ENCODE measurements at regions not wholly inside any gene's neighbourhood (a gene's known extent, or its start where the extent isn't known, plus 50 kb on each side); places are given as distances from the start of the nearest gene placed in this dataset.
"Not testable (repeated sequence)": the region's sequence is repeated elsewhere in the genome, so short reads cannot be mapped to it uniquely, and the experiment has no call there.

DNA sequence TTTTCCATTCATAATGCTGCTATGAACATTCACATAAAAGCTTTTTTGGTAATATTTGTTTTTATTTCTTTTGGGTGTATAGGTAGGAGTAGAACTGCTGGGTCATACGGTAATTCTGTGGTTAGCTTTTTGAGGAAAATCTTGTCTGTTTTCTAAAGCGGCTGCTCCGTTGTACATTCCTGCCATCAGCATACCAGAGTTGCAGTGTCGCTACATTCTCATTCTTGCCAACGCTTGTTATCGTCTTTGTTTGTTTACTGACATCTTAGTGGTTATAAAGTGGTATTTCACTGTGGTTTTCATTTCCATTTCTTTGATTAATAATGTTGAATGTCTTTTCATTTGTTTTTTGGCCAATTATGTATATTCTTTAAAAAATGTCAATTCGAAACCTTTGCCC is 469.8 kb upstream of the ZP4 start:
- no peak for DNase-seq (ENCODE audit: low spot score)

DNA sequence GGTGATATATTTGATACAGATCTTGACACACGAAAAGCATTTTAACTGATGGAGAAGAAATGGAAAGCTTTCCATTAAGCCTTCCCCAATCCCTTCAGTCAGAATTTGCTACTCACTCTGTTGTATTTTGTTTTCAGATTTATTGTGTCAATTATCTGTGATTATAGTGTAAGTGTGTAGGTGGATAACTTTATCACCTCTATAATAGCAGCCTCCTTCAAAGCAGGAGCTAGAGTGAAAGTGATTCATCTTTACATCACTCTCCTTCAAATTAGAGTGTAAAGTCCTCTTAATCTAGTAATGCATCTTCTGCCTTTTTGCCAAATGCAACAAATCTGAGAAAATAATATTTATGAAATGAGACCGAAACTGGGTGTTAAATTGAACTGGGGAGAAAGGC is 459.7 kb upstream of the ZP4 start:
- no peak for DNase-seq (ENCODE audit: low spot score)

DNA sequence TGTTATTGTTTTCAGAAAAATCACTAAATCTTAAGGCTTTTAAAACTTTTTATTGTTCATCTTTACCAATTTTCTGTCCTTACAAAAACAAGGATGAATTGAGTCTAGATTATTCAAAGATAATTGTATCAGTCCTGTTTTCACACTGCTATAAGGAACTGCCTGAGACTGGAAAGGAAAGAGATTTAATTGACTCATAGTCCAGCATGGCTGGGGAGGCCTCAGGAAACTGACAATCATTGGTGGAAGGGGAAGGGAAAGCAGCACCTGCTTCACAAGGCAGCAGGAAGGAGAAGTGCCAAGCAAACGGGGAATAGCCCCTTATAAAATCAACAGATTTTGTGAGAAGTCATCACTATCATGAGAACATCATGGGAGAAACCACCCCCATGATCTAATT is 455.6 kb upstream of the ZP4 start:
- no peak for DNase-seq (ENCODE audit: low spot score)

DNA sequence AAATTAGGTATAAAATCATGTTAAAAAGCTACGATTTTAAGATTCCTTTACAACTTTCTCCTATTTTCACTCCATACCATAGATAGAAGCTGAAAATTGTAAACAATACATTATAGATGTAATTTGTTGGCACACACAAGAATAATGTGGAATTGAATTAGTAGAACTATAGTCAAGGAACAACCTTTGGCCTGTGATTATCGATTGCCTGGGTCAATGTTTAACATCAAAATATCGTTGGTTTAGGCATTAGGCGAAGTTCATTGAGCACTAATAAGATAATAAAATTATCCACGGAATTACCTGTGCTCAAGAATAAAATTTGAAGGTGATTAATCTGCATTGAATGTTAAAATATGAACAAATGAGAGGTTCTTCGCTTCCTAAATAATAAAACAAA is 455.1 kb upstream of the ZP4 start:
- DNase-seq (ENCODE audit: low spot score) = no peak

DNA sequence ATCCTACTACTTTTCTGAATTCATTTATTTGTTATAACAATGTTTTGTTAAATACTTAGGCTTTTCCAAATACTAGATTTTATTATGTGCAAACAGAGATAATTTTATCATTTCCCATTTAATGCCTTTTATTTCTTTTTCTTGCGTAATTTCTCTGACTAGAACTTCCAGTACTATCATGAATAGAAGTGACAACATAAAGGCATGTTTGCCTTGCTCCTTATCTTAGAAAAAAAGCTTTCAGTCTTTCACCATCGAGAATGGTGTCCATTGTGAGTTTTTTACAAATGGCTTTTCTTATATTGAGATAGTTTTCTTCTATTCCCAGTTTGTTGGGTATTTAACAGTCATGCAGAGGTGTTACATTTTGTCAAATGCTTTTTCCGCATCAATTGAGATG is 453.1 kb upstream of the ZP4 start:
- no peak for DNase-seq (ENCODE audit: low spot score)

DNA sequence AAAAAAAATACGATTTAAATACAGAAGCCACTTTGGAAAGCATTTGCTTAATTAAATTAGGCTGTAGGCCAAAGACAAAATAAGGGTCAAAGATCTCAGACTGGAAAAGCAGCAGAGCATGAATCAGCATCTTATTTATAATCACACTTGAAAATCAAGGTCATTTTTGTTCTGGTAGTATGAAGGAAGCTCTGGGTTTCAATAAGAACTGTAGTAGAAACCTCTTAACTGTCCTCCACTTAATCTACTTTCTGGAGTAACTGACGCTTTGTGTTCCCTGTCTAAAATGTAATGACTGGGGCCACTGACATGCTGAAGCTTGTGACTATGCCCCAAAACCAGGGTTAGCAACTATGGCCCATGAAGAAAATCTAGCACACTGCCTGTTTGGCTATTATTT is 450.7 kb upstream of the ZP4 start:
- DNase-seq (ENCODE audit: low spot score) = no peak

DNA sequence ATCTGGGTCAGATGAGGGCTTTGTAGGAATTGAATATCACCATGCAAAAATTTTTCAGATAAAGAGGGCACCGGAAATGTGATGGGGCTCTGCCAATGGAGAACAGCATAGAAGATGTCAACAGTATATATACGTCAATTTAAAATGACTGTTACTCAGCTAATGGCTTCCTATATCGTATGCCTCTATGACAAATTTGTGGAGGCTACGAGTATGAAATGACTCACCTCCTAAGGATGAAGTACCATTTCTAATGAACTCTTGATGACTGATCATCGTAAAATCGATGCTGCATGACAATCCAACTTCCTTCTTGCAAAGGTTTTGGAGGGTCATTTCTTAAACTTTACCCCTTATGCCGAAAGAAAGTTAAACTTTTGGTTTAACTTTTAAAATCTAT is 450.3 kb upstream of the ZP4 start:
- no peak for DNase-seq (ENCODE audit: low spot score)

DNA sequence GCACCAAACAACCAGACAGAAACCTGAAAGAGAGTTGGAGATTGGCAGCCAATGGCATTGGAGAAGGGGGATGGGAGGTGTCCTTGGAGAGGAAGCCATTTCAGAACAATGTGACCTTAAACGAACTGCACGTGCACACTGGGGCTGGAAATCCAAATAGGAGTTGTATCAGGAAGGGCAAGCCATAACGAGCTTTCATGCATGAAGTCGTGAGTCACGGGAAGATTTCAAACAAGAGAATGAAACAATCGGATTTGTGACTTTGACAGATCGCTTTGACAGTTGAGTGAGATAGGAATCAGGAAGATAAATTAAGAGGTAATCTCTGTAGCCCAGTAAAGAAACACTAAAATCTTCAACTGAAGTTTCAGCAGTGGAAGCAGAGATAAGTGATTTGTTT is 445.8 kb upstream of the ZP4 start:
- DNase-seq (ENCODE audit: low spot score) = no peak

DNA sequence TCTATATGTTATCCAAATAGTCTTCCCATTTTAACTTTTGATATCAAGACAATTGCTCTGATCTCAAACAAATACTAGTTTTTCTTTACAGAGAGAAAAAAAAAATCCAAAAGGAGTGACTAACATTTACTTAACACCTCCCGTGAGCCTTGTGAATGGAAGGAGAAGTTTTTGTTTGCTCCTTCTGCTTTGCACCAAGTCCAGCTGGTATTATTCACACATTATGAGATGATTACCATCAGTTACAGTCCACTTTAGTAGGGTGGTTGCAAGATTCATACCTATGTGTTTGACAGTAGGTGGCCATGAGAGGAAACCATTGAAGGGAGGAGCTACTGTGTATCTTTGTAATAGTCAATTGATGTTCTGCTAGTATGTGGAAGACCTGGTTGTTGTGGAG is 443.4 kb upstream of the ZP4 start:
- DNase-seq (ENCODE audit: low spot score) = no peak

DNA sequence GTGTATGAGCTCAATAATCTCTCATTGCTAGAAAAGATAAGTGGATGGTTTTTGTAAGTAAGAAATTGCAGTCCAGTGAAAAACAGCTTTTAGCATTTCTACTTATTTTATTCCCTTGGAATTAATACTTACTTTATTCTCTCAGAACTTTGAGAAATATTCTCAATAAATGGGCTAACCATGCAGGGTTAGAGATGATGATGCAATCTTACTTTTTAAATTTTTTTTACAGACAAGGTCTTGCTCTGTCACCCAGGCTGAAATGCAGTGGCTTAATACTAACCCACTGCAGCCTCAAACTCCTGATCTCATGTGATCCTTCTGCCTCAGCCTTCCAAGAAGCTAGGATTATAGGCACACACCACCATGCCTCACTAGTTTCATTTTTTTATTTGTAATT is 440.8 kb upstream of the ZP4 start:
- no peak for DNase-seq (ENCODE audit: low spot score)

DNA sequence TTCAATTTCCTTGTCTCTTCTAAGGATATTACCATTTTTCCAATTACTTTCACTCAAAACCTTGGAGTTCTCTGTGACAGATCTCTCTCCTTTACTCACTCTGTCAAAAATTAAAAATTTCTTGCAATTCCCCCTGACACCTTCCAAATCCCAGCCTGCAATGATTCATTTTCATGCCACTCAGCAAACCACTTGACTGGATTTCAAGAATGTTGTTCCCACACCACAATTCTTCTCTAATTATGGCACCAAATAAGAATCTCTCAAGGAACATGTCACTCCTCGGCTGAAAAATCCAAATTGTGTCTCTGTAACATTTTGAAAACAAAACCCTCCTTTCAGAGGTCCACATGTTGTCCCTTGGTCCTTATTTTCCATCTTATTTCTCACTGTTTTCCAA is 438.9 kb upstream of the ZP4 start:
- no peak for DNase-seq (ENCODE audit: low spot score)

DNA sequence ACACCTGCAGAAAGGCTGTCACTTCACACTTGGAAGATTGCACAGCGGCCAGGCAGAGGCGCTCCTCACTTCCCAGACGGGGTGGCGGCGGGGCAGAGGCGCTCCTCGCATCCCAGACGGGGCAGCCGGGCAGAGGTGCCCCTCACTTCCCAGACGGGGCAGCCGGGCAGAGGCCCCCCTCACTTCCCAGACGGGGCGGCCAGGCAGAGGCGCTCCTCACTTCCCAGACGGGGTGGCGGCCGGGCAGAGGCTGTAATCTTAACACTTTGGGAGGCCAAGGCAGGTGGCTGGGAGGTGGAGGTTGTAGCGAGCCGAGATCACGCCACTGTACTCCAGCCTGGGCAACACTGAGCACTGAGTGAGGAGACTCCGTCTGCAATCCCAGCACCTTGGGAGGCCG is 436.3 kb upstream of the ZP4 start:
- DNase-seq (ENCODE audit: low spot score) = not testable (repeated sequence)

DNA sequence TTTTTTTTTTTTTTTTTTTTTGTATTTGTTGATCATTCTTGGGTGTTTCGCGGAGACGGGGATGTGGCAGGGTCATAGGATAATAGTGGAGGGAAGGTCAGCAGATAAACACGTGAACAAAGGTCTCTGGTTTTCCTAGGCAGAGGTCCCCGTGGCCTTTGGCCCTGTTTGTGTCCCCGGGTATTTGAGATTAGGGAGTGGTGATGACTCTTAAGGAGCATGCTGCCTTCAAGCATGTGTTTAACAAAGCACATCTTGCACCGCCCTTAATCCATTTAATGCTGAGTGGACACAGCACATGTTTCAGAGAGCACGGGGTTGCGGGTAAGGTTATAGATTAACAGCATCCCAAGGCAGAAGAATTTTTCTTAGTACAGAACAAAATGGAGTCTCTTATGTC is 435.8 kb upstream of the ZP4 start:
- not testable (repeated sequence) for DNase-seq (ENCODE audit: low spot score)

DNA sequence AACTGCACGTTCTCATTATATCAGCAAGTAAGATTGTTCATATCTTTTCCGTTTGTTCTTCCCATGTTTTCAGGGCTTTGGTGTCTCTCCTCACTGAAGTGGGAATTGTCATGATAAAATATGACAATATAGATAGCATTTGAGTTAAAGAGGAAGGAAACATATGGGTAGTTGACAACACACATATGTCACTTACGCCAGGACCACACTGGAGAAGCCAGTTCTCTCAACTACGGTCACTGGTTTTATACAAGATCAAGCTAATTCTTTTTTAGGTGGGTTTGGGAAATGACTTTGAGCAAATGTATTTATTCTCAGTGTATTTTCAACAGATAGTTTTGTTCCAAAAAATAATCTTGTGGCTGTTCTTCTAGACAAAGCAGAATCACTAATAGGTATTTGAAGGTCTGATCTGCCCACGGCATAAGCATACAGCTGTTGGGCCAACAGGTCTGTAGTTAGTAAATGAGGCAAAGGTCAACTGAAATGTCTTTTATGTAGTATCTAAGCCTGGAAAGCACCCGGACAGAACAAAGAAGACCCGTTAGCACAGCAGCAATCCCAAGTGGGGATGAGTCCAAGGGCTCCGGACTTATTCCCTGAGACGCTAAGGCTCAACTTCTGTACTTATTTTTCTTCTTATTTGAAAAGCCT is 433.6 kb upstream of the ZP4 start:
- DNase-seq (ENCODE audit: low spot score) = no peak

DNA sequence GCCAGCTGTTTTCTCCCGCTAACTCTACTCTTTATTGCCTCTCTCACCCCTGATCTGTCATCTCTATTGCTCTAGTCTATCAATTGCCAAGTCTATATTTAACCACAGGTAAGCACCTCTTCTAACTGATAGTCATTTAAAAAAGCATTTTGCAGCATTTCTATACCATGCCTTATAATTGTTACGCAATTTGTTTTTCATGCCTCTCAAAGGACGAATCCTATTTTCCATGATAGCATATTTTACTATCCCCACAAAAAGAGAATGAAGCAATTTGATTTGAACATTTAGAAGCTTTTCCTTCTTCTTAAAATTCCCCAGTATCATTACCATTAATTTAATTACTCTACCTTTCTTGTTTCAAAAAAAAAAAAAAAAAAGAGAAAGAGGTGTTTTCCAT is 432.8 kb upstream of the ZP4 start:
- DNase-seq (ENCODE audit: low spot score) = no peak

DNA sequence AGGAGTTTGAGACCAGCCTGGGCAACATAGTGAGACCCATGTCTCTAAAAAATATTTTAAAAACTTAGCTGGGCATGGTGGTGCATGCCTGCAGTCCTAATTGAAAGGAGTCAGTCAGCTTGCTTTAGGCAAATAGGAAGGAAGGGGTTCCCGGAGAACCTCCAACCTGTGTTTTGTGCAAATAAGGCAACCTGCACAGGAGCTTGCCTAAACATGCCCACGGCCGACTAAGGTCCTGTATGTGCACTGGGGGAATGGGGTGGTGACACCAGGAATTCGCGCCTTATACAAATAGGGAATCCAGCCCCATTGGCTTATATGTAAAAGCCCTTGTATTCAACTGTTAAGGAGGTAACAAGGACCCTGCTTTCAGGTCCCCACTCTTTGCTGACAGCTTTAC is 429.2 kb upstream of the ZP4 start:
- no peak for DNase-seq (ENCODE audit: low spot score)

DNA sequence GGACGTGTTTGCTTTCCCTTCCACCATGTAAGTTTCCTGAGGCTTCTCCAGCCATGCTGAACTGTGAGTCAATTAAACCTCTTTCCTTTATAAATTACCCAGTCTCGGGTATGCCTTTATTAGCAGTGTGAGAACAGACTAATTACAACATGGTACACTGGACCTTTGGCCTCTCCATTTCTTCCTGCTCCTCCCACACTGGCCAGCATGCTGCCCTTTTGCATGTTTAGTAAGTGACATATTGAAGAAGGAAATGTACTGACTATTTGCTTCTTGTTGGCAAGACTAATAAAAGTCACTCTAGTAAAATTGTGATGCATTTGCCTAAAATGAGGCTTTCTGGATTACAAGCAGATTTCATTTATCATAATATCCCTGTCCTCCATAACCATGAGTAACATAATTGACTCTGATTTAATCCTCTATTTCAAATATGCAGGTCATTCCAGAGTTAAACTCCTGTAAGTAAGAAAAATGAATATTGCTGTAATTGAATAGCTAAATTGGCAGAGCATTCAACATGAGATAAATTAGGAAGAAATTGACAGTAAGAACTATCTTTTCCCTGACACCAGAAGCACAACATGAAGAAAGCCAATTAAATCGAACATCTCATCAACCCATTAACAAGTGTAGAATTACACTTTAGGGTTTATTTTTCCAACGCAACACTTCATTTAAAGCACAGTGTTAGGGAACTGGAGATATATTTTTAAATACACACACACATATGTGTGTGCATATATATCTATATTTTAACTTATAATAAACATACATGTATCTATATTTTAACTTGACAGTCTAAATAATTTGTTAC is 427.8 kb upstream of the ZP4 start:
- DNase-seq (ENCODE audit: low spot score) = no peak

DNA sequence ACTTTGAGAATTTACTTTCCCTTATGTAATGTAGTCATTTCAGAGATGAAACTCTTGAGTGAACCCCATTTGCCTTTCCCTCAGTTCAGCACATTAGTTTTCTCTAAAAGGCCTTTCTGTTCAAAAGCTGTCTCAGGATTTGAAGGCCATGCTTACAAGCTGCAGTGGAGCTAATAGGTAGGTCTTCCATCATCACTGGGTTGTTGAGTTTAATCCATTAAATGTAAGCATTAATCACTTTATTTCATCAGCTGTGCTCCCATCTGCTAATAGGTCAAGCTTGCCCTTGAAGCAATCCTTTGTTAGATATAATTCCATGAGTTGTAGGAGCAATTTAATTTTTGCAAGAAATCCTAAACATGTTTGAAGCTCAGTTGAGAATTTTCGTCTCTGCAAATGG is 422.2 kb upstream of the ZP4 start:
- DNase-seq (ENCODE audit: low spot score) = no peak

DNA sequence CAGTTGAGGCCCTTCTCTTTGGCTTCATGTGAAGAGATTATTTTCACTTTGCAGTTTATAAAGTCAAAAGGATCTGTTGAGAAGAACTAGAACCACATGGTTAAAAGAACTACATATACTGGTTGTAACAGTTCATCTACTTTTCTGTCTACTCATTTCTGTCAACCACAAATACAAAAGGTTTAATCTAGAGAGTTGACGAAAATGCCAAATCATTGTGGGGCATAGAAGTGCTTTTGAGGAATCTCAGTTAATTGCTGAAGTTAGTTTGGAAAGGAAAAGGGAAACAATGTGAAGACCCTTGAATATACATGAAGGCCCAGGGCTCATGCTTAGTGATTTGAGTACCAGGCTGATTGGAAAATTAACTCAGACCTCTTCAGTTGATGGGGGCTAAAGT is 415.7 kb upstream of the ZP4 start:
- no peak for DNase-seq (ENCODE audit: low spot score)

DNA sequence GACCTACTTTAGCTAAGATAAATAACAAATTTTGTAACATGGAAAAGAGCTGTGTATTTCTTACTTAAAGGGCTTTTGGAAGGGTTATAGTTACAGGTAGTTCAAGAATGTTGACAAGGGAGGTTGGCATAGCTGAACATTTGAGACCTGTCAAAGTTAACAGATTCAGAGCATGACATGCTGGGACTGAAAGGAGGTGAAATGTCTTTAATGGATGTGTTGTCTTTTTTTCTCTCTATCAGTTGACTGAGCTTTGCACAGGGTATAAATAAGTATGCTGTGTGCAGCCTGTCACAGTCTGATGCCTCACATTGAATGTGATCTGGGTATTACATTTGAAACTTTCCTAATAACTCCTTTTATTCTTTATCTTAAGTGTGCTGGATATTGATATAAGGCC is 411.9 kb upstream of the ZP4 start:
- DNase-seq (ENCODE audit: low spot score) = no peak

DNA sequence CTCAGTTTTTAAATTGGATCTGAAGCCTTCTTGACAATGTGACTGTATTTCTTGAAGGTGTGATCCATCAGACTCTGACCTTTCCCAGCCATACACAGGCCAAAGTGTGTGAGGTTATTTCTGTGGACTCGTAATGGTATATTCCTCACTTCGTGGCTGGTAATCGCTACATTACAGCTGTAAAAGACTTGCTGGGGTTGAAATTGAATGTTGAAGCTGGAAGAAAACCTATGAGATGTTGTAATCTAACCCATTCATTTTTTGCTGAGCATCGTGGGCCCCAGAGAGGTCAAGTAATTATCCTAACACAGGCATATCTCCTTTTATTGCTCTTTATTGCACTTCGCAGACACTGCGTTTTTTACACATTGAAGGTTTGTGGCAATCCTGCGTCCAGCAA is 405.6 kb upstream of the ZP4 start:
- DNase-seq (ENCODE audit: low spot score) = no peak

DNA sequence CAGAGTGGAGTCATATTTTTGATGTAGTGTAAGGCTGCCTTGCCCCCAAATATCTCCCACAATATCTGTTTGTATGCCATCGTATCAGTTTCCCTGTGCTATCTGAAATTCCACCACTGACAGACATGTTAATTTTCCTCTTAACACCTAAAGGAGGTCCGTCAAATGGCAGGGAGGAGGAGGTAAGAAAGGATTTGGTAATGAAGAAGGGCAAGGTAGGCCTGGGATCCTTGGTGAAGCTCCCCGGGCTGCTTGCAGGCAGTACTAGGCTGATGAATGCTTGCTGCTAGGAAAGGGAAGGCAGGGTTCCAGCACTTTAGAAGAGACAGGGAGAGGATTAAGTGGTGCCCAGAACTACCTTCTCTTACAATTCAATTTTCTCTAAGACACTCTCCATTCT is 402.4 kb upstream of the ZP4 start:
- DNase-seq (ENCODE audit: low spot score) = no peak

DNA sequence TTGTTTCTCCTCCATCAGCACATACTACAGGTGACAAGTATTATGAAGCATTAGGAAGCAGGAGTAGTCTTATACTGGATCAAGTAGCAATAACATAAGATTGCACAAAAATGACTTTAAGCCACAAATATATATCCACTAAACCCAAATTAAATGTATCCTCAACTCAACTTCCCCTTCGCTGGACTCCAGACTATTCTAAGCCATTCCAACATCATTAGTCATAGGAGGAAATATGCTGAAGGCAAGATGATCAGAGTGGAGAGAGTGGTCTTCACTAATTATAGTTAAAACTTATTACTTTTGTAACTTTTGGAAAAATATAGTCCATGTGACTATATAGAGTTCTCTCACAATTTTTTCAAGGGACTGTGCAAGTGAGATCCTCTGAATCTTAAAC is 390.7 kb upstream of the ZP4 start:
- DNase-seq (ENCODE audit: low spot score) = no peak

All from Ammon's horn (tissue), 1 donor.